Gastroesophageal sphincter (tissue), 3 donors: ENCODE measurements at regions not wholly inside any gene's neighbourhood (a gene's known extent, or its start where the extent isn't known, plus 50 kb on each side); places are given as distances from the start of the nearest gene placed in this dataset.

Source experiments
- POLR2A ChIP-seq, 2 donors: fragments of 450-650 bp; IDR thresholded peaks; one replicate each; pipeline ENCODE4 v1.6.1; 2017; ENCODE audit warnings: antibody characterized with exemption in 2 of 2, mild to moderate bottlenecking in 2 of 2, moderate library complexity in 1 of 2
- POLR2AphosphoS5 ChIP-seq: sonication (generic); formaldehyde crosslinking; IDR thresholded peaks from one replicate; pipeline ENCODE4 v1.6.1; 2017; ENCODE audit warnings: antibody characterized with exemption
- TF ChIP-seq, protein P1 (sequence below), 4 experiments: fragments of 200-600 bp in 2 of 4; fragments of 450-650 bp in 2 of 4; sonication (generic) in 1 of 4; IDR thresholded peaks; one replicate each; pipeline ENCODE4 v1.5.1; 2017 to 2019; ENCODE audit warnings: antibody characterized with exemption in 4 of 4, mild to moderate bottlenecking in 2 of 4, moderate library complexity in 2 of 4

DNA sequence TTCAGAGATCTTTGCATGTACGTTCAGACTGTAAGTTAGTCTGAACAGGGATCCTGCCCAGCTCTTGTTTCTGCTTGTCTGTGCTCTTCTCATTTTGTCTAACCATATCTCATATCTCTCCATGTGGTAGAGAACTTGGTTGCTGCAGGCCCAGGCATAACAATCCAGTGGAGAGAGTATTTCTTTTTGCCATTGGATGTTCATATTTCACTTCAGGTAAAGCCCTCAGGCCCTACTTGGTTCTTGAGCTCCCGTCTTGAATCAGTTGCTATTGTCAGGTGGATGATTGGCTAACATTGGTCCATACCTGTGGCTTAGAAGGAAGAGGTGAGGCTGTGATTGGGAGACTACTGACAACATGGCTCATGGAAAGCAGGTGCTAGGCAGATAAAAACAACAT is 357.7 kb upstream of the FLRT2 start:
- TF ChIP-seq, protein P1, sequence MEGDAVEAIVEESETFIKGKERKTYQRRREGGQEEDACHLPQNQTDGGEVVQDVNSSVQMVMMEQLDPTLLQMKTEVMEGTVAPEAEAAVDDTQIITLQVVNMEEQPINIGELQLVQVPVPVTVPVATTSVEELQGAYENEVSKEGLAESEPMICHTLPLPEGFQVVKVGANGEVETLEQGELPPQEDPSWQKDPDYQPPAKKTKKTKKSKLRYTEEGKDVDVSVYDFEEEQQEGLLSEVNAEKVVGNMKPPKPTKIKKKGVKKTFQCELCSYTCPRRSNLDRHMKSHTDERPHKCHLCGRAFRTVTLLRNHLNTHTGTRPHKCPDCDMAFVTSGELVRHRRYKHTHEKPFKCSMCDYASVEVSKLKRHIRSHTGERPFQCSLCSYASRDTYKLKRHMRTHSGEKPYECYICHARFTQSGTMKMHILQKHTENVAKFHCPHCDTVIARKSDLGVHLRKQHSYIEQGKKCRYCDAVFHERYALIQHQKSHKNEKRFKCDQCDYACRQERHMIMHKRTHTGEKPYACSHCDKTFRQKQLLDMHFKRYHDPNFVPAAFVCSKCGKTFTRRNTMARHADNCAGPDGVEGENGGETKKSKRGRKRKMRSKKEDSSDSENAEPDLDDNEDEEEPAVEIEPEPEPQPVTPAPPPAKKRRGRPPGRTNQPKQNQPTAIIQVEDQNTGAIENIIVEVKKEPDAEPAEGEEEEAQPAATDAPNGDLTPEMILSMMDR (IDR thresholded peaks at IDR 0.05) = no peak
- TF ChIP-seq POLR2A (IDR thresholded peaks at IDR 0.05) (no peak), POLR2AphosphoS5 (no peak)
